Naive thymus-derived CD8-positive, alpha-beta T cell (primary cell): ENCODE measurements at regions not wholly inside any gene's neighbourhood (a gene's known extent, or its start where the extent isn't known, plus 50 kb on each side); places are given as distances from the start of the nearest gene placed in this dataset.

ENCODE experiments used
- ATAC-seq, 2 donors: fragments of 150-1000 bp; cut with Tn5 transposase in 1 of 2; sonication (Bioruptor Pico), chemical (Tn5 transposase) in 1 of 2; 1 replicate in 1 of 2; 2 replicates in 1 of 2; pipeline ENCODE4 v1.10.0; 2021; ENCODE audit warnings: mild to moderate bottlenecking in 2 of 2, moderate library complexity in 2 of 2
- POLR2A ChIA-PET: fragments of 350-600 bp; sonication (Branson Sonifier 250); formaldehyde crosslinking; loops from one replicate; lab custom pipeline; 2021; ENCODE audit warnings: antibody characterized with exemption; lab: Charles Lee
- DNase-seq, 10 donors: peaks; one replicate each; pipeline versions ENCODE4 v3.0.0 to v3.0.0-alpha.2; 2020 to 2022
- H3K27ac Mint-ChIP-seq, 10 donors: one replicate each; pipeline ENCODE4 v1.8.0; 2020 to 2022; ENCODE audit warnings: mild to moderate bottlenecking in 10 of 10, mixed read lengths in 10 of 10, moderate library complexity in 4 of 10, inconsistent platforms in 1 of 10
- H3K27me3 Mint-ChIP-seq, 5 donors: one replicate each; pipeline ENCODE4 v1.8.0; 2021 to 2022; ENCODE audit warnings: mixed read lengths in 5 of 5
- H3K36me3 Mint-ChIP-seq, 3 donors: one replicate each; pipeline ENCODE4 v1.8.0; 2020 to 2022; ENCODE audit warnings: mixed read lengths in 3 of 3, mild to moderate bottlenecking in 2 of 3, inconsistent platforms in 1 of 3
- H3K4me1 Mint-ChIP-seq, 4 donors: one replicate each; pipeline ENCODE4 v1.8.0; 2021 to 2022; ENCODE audit warnings: mixed read lengths in 4 of 4
- H3K4me3 Mint-ChIP-seq, 10 donors: one replicate each; pipeline ENCODE4 v1.8.0; 2020 to 2022; ENCODE audit warnings: mild to moderate bottlenecking in 10 of 10, mixed read lengths in 10 of 10, moderate library complexity in 6 of 10, inconsistent platforms in 1 of 10
- H3K9me3 Mint-ChIP-seq, 9 donors: one replicate each; pipeline ENCODE4 v1.8.0; 2020 to 2022; ENCODE audit warnings: mixed read lengths in 9 of 9, mild to moderate bottlenecking in 3 of 9, inconsistent platforms in 1 of 9, moderate library complexity in 1 of 9

DNA sequence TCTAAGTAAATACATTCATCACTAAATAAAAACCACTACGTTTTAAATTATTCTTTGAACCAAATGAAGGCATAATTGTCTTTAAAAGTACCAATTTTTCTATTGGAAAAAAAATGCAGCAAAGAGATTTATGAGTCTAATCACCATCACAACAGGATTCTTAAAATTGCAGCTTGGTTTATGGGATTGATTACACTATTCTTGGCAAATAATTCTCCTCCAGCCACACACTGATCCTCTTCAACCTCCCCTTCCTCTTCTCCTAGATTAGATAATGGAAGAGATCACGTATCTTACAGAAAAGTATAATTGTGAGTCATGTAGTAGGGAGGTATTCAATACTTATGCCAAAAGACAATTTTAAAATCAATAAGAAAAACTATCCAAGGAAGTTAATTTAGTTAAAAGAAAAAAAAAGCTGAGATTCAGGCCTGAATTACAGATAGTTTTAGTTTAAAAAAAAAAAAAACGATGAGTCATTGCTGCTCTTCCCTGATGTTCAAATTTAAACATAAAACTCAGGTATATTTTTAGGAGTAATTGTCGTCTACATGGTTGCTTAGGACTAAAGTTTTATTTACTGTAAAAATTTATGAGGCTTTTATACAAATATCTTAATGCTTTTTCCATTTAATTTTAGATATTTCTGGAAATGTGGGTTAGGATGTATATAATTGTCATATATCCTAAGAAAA, 133.7 kb upstream of the CDK1 start:
- Mint-ChIP-seq H3K4me1 (peaks cover 0 to 4% (median 2%) of the 10 kb centered on the region in 4 donors), H3K27ac (no peak overlapping the region), H3K4me3 (no peak overlapping the region)

DNA sequence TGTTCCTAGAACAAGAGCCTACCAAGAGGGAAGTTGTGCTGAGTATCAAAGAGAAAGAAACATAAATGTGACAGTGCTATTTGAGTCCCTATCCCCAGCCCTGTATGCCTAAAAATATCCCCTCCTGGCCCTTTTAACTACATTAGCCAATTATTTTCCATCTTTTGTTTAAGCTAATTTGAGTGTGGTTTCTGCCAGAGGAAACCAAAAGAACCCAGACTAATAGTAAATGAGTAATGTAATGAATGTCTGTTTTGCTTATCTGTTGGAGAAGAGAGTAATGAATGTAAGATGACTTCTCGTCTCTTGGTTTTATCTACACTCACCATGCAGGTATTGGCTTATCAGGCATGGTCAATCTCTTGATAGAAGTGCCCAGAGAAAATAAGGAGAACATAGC, 134.4 kb upstream of the CDK1 start:
- peaks cover 0 to 2% (median 1%) of the 10 kb centered on the region in 4 donors for H3K4me1 Mint-ChIP-seq
- no peak for DNase-seq
- peaks cover 0 to 3% (median 0%) of the 10 kb centered on the region in 5 donors for H3K27me3 Mint-ChIP-seq
- no peaks in the 10 kb centered on the region for H3K9me3 Mint-ChIP-seq
- peaks cover 0 to 3% (median under 1%) of the 10 kb centered on the region in 3 donors for H3K36me3 Mint-ChIP-seq
- no peak overlapping the region for H3K27ac Mint-ChIP-seq
- ATAC-seq, result no peak
- POLR2A ChIA-PET, result no interaction called here
- no peak overlapping the region for H3K4me3 Mint-ChIP-seq

More for the DNA sequence above, 133.7 kb upstream of the CDK1 start:
- no peak for DNase-seq
- ATAC-seq, result no peak
- Mint-ChIP-seq H3K36me3 (peaks cover 0 to 3% (median 0%) of the 10 kb centered on the region in 3 donors), H3K27me3 (peaks cover 0 to 3% (median 0%) of the 10 kb centered on the region in 5 donors), H3K9me3 (no peaks in the 10 kb centered on the region)
- POLR2A ChIA-PET, result no interaction called here

DNA sequence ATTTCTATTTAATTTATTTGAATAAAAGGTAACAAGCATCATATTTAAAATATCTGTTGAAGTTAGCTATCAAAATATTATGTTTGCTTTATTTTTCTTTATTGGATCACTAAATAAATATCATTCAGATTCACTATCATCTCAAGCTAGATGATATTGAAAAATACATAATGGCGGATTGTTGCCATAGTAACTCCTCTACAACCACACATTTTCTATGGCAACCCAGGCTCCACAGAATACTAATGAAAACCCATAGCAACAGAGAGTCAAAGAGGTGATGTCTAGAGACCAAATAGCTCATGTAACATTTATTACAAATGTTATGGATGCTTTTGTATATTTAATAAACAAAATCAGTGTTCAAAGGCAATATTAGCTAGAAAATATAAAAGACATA, 148.9 kb upstream of the CDK1 start:
- Mint-ChIP-seq H3K4me1 (peaks cover 0 to 5% (median 1%) of the 10 kb centered on the region in 4 donors), H3K9me3 (no peaks in the 10 kb centered on the region), H3K4me3 (no peak overlapping the region), H3K36me3 (peaks cover 0 to 7% (median 0%) of the 10 kb centered on the region in 3 donors), H3K27me3 (peaks cover 0 to 13% (median 6%) of the 10 kb centered on the region in 5 donors), H3K27ac (no peak overlapping the region)
- POLR2A ChIA-PET, result no interaction called here
- ATAC-seq, result no peak
- DNase-seq, result peak in 1 of 10 donors; percentile 9

DNA sequence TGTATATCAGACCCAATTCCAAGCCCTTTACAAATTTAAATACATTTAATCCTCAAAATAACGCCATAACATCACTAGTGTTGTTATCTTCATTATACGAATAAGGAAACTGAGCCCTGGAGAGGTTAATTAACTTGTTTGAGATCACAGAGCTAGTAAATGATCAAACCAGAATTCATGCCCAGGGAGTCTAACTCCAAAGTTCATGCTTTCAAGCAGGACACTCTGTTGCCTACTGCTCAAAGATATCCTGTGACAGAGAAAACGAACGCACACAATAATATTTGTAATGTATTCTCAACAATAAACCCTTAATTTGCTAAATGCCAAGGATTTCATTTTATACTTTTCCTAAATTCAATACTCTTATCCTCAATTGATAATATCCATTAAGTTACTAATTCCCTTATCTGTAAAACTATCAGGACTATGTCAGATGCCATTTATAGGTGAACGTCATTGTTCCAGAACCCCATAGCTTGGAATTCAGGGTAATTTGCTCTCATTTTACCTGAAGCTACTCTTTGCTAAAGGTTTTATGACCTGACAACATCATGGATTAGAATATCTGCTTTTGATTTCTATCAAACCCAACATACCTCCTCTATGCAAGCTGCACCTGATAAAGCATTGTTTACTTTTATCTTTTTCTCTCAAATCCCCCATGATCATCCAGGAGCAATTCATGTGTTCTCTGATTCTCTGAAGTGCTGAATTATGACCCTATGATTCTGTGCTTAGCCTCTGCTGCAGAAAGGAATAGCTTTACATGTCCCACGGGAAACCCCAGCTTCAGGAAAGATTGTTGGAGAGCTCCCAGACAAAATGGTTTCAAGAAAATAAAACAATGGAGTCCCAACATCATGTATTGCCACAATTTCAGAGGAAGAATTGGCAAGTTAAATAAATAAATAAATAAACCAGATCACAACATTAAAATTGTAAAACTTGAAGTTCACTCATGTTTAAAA, 150.2 kb upstream of the CDK1 start:
- POLR2A ChIA-PET, result no interaction called here
- DNase-seq (no peak), ATAC-seq (no peak)
- H3K36me3 Mint-ChIP-seq, result no peaks in the 10 kb centered on the region
- no peak overlapping the region for H3K4me3 Mint-ChIP-seq
- peaks cover 0 to 5% (median 1%) of the 10 kb centered on the region in 4 donors for H3K4me1 Mint-ChIP-seq
- no peaks in the 10 kb centered on the region for H3K9me3 Mint-ChIP-seq
- H3K27me3 Mint-ChIP-seq, result peaks cover 0 to 16% (median 6%) of the 10 kb centered on the region in 5 donors
- H3K27ac Mint-ChIP-seq, result no peak overlapping the region

DNA sequence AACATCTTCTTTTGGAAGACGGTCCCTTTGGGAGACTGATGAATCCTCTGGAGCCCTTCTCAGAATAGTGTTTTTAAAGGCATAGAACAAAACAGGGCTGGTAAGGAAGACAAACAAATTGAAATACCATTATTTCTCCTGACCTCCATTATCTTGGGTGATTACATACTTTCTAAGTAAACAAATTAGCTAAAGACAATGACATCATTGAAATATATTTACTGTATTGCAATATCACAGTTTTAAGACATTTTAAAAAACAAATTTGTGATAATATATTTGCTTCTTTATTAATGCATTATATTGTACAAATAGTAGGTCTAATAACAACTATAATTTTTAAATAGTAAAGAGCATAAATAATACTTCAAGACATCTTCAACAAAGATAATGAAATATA, 152.2 kb upstream of the CDK1 start:
- Mint-ChIP-seq H3K9me3 (no peaks in the 10 kb centered on the region), H3K4me1 (peaks cover 0 to 5% (median 1%) of the 10 kb centered on the region in 4 donors), H3K4me3 (no peak overlapping the region), H3K27me3 (peaks cover 0 to 19% (median 6%) of the 10 kb centered on the region in 5 donors), H3K36me3 (no peaks in the 10 kb centered on the region), H3K27ac (no peak overlapping the region)
- ATAC-seq (no peak), DNase-seq (no peak)
- POLR2A ChIA-PET, result no interaction called here

DNA sequence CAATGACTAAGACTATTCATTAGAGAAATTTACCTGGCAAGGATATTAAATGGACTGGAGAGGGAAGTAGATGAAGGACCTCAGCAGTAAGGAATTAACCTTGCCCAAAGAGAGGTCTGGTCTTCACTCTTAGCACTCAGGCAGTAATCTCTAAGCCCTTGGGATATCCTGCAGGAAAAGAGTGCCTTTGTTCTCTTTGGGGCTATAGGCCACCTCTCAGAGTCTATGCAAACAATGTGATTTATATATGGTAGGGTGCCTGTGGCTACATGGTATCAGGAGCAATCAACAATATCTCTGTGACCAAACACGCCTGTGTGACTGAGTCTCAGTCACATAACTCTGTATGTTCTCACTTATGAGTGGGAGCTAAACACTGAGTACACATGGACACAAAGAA, 154.7 kb upstream of the CDK1 start:
- Mint-ChIP-seq H3K27me3 (peaks cover 0 to 13% (median 0%) of the 10 kb centered on the region in 5 donors), H3K9me3 (no peaks in the 10 kb centered on the region), H3K36me3 (no peaks in the 10 kb centered on the region), H3K4me3 (no peak overlapping the region), H3K4me1 (peaks cover 0 to 5% (median 1%) of the 10 kb centered on the region in 4 donors), H3K27ac (no peak overlapping the region)
- POLR2A ChIA-PET, result no interaction called here
- DNase-seq, result no peak
- ATAC-seq, result no peak

DNA sequence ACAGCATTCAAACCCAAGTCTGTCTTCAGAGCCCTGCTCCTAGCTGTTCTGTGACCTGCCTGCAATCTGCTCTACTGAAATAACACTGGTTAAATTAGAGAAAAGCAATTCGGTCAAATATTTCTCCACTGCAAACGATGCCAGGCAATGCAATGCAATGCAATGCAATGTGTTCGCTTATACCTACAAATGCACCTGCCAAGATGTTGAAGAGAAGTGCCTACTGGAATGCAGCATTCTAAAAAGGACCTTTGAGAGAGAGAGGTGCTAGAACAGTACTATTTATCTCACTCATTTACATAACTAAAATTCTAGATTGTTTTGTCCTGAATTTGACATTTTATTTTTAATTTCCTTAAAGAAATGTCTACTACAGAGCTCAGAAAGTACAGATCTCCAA, 157.3 kb upstream of the CDK1 start:
- ATAC-seq, result no peak

DNA sequence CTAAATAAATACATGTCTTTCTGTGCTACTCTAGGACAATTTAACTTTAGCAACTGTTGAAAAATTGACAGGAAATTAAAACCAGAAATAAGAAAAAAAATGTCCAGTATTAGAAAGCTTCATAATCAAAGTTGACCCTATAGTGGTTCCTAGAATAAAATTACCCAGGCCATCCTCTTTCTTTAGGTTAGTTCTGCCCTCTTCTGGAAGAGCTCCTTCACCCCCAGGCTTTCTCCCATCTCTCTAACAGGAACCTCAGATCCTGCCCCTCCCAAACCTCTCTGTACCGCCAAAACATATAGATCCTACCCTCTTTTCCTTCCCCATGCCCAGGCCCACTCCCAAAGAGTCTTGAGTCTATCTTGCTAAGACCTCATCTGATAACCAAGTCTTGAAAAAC, 159.4 kb upstream of the CDK1 start:
- Mint-ChIP-seq H3K4me3 (no peak overlapping the region), H3K27ac (no peak overlapping the region), H3K27me3 (peaks cover 0 to 8% (median 0%) of the 10 kb centered on the region in 5 donors), H3K36me3 (peaks cover 0 to 7% (median 0%) of the 10 kb centered on the region in 3 donors), H3K9me3 (no peaks in the 10 kb centered on the region), H3K4me1 (peaks cover 0 to 3% (median 1%) of the 10 kb centered on the region in 4 donors)
- POLR2A ChIA-PET, result no interaction called here
- no peak for DNase-seq
- ATAC-seq, result no peak

More for the DNA sequence above, 157.3 kb upstream of the CDK1 start:
- no peak for DNase-seq
- Mint-ChIP-seq H3K4me1 (peaks cover 0 to 5% (median 1%) of the 10 kb centered on the region in 4 donors), H3K36me3 (no peaks in the 10 kb centered on the region), H3K27ac (no peak overlapping the region), H3K4me3 (no peak overlapping the region), H3K9me3 (no peaks in the 10 kb centered on the region), H3K27me3 (peaks cover 0 to 10% (median 0%) of the 10 kb centered on the region in 5 donors)
- POLR2A ChIA-PET, result no interaction called here

DNA sequence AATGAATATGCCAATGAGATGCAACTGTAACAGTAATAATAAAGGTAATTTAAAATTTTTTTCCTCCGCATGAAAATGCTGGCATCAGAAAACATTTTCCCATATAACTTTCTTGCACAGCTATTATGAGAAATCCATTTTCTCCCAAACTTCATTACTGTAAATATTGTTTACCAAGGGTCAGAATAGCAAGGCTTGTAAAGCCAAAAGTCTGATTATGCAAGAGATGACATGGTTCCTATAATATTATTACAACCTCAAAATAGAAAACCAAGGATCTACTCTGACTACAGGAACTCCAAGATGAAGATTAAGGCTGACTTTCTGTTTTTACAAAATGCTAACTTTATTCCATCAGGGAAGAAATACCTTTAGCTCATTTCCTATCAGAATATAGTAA, 162.7 kb upstream of the CDK1 start:
- Mint-ChIP-seq H3K36me3 (peaks cover 0 to 17% (median 5%) of the 10 kb centered on the region in 3 donors), H3K4me3 (no peak overlapping the region), H3K4me1 (peaks cover 0 to 3% (median 1%) of the 10 kb centered on the region in 4 donors), H3K27me3 (no peaks in the 10 kb centered on the region), H3K27ac (no peak overlapping the region), H3K9me3 (no peaks in the 10 kb centered on the region)
- no peak for ATAC-seq
- no peak for DNase-seq
- POLR2A ChIA-PET, result interaction anchor here (0.6 kb wide), 1 partner anchor 36 kb away, joined by 5 read pairs; no protein-coding TSS in a partner anchor

DNA sequence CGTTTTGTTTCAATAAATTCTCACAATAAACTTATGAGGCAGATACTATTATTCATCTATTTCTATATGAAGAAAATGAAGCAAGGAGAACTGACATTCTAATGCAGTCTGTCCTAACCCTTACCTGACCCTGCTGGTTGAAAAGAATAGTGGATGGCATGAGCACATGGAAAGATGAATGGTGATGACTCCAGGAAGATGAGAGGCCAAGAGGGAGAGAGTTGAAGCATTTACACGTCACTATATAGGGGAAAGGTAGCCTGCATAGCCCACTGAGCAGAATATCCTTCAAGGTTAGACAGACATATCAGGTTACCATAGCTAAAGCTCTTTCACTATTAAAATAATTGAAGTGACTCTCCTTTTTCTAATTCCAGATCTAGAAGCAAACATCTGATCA, 163.9 kb upstream of the CDK1 start:
- Mint-ChIP-seq H3K27me3 (no peaks in the 10 kb centered on the region), H3K4me1 (peaks cover 0 to 3% (median 1%) of the 10 kb centered on the region in 4 donors), H3K27ac (no peak overlapping the region), H3K9me3 (no peaks in the 10 kb centered on the region), H3K36me3 (peaks cover 0 to 17% (median 5%) of the 10 kb centered on the region in 3 donors), H3K4me3 (no peak overlapping the region)
- POLR2A ChIA-PET, result no interaction called here
- no peak for DNase-seq
- ATAC-seq, result no peak

DNA sequence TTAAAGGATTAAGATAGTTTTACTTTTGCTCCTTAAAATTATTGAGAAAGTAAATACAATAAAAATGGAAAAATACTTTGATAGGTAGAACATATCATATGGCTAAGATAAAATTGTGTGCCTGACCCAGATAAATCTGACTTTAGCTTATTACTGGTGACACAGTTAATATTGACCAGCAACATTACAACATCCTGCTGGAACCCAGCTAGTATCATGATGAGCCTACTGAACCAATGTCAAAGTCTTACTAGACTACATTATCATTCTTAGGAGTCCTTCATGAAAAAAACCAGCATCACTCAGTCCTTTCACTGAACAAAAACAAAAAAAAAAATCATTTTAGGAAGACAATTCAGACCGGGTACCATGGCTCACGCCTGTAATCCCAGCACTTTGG, 164.8 kb upstream of the CDK1 start:
- no peaks in the 10 kb centered on the region for H3K27me3 Mint-ChIP-seq

DNA sequence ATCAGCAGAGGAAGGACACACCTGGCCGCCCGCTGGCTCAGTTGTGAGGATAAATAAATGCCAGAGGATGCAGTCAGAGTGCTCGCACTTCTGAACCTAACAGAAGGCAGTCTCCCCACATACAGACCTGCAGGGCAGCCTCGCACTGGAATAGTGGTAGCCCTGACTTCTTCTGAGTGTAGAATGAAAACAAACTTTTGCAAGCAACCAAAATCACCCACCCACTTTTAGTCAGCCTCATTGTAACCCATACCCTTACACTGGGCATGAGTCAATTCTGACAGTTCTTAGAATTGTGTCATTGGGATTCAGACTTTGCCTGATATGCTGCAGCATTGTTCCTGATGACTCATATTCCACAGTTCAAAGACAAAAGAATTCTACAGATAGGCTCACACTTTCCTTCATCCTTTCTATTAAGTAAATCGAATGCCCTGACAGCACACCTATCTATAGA, 167.0 kb upstream of the CDK1 start:
- H3K27ac Mint-ChIP-seq, result no peak overlapping the region
- POLR2A ChIA-PET, result no interaction called here

More for the DNA sequence above, 164.8 kb upstream of the CDK1 start:
- Mint-ChIP-seq H3K27ac (no peak overlapping the region), H3K4me3 (no peak overlapping the region), H3K36me3 (peaks cover 0 to 17% (median 5%) of the 10 kb centered on the region in 3 donors), H3K4me1 (no peaks in the 10 kb centered on the region), H3K9me3 (no peaks in the 10 kb centered on the region)
- POLR2A ChIA-PET, result no interaction called here
- no peak for DNase-seq
- no peak for ATAC-seq

DNA sequence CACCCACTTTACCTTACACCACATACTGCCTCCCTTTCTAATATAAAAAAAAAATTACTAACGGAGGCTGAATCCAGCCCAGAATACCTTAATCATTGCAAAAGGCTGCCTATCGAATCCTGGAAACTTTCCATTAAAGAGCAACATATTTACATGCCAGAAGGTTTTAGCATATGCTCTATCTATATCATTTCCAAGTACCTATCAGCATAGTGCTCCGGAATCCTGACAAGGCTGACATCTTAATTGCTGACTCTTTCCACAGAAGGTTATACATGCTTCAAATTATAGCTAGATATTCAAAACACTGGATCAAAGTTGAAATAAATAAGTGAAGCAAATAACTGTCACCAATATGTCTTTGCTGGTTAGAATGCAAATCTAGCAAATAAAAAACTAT, 170.9 kb upstream of the CDK1 start:
- H3K9me3 Mint-ChIP-seq, result no peaks in the 10 kb centered on the region
- no peak overlapping the region for H3K4me3 Mint-ChIP-seq
- H3K27me3 Mint-ChIP-seq, result no peaks in the 10 kb centered on the region
- ATAC-seq (no peak), DNase-seq (no peak)
- H3K27ac Mint-ChIP-seq, result no peak overlapping the region
- peaks cover 0 to 6% (median 5%) of the 10 kb centered on the region in 3 donors for H3K36me3 Mint-ChIP-seq
- POLR2A ChIA-PET, result no interaction called here
- no peaks in the 10 kb centered on the region for H3K4me1 Mint-ChIP-seq

More for the DNA sequence above, 167.0 kb upstream of the CDK1 start:
- H3K4me3 Mint-ChIP-seq, result no peak overlapping the region
- no peaks in the 10 kb centered on the region for H3K9me3 Mint-ChIP-seq
- ATAC-seq (no peak), DNase-seq (no peak)
- H3K4me1 Mint-ChIP-seq, result no peaks in the 10 kb centered on the region
- H3K27me3 Mint-ChIP-seq, result no peaks in the 10 kb centered on the region
- peaks cover 0 to 17% (median 5%) of the 10 kb centered on the region in 3 donors for H3K36me3 Mint-ChIP-seq
